A549 (cell line): ENCODE measurements at regions not wholly inside any gene's neighbourhood (a gene's known extent, or its start where the extent isn't known, plus 50 kb on each side); places are given as distances from the start of the nearest gene placed in this dataset.

Experiments
- ATAC-seq, 2 experiments: fragments of 200-7000 bp in 1 of 2; fragments of >200 bp in 1 of 2; cut with Nextera tagmentation in 1 of 2; cut with Tn5 transposase in 1 of 2; 3 replicates each; pipeline versions ENCODE4 v1.8.0 to v1.9.1; 2018 to 2020; ENCODE audit warnings: mild to moderate bottlenecking in 1 of 2, moderate library complexity in 1 of 2
- CTCF ChIA-PET: fragments of 300-600 bp; sonication (Branson Sonifier 250); formaldehyde crosslinking; extraction: SDS; loops from one replicate; lab custom pipeline; 2021; ENCODE audit warnings: antibody characterized with exemption, inconsistent platforms; lab: Yijun Ruan, JAX
- POLR2A ChIA-PET: fragments of 350-600 bp; formaldehyde crosslinking; extraction: SDS; loops from one replicate; lab custom pipeline; 2021; ENCODE audit warnings: antibody characterized with exemption, inconsistent platforms; lab: Yijun Ruan, JAX
- DNase-seq, 2 experiments: peaks; one replicate each; pipeline versions ENCODE4 v3.0.0 to v3.0.0-alpha.2; 2011 to 2016; ENCODE audit warnings: low read depth in 1 of 2, low spot score in 1 of 2
- FAIRE-seq: peaks from 2 replicates; lab custom pipeline; 2011; peaks lifted over from hg19 to GRCh38; lab: Jason Lieb, UNC
- H3K27ac ChIP-seq, 2 experiments: fragments of >200 bp; sonication (Bioruptor Twin); formaldehyde crosslinking; 3 replicates each; pipeline ENCODE4 v1.5.1; 2016 to 2017
- H3K4me1 ChIP-seq: fragments of >200 bp; sonication (Bioruptor Twin); formaldehyde crosslinking; 3 replicates; pipeline ENCODE4 v1.6.1; 2016
- H3K4me2 ChIP-seq: fragments of >200 bp; sonication (Bioruptor Twin); formaldehyde crosslinking; 3 replicates; pipeline ENCODE4 v1.6.1; 2016
- H3K4me3 ChIP-seq: fragments of >200 bp; sonication (Bioruptor Twin); formaldehyde crosslinking; 3 replicates; pipeline ENCODE4 v1.5.1; 2016
- H3K9me3 ChIP-seq: fragments of >200 bp; sonication (Bioruptor Twin); formaldehyde crosslinking; 3 replicates; pipeline ENCODE4 v1.6.1; 2016
- BHLHE40 ChIP-seq: IDR thresholded peaks from 2 replicates; pipeline ENCODE4 v1.6.1; 2012; ENCODE audit warnings: low read depth, low read length, inconsistent platforms
- CBX2 ChIP-seq: fragments of 200-600 bp; sonication (generic); IDR thresholded peaks from 2 replicates; pipeline ENCODE4 v1.6.1; 2016; ENCODE audit warnings: low read depth, mild to moderate bottlenecking, borderline replicate concordance
- CEBPB ChIP-seq, 2 experiments: fragments of >200 bp in 1 of 2; sonication (Bioruptor Twin) in 1 of 2; formaldehyde crosslinking in 1 of 2; IDR thresholded peaks; 2 replicates each; pipeline ENCODE4 v1.6.1; 2012 to 2016
- CHD4 ChIP-seq: fragments of 200-600 bp; sonication (generic); IDR thresholded peaks from 2 replicates; pipeline ENCODE4 v1.6.1; 2016; ENCODE audit warnings: antibody characterized with exemption, mild to moderate bottlenecking, borderline replicate concordance
- CTCF ChIP-seq: fragments of >200 bp; sonication (Bioruptor Twin); formaldehyde crosslinking; IDR thresholded peaks from 3 replicates; pipeline ENCODE4 v1.5.1; 2016
- FOSB ChIP-seq: fragments of 250-450 bp; sonication (Bioruptor Pico); IDR thresholded peaks from 2 replicates; pipeline ENCODE4 v1.5.0; 2020; ENCODE audit warnings: mild to moderate bottlenecking, moderate library complexity
- GATA3 ChIP-seq: IDR thresholded peaks from 2 replicates; pipeline ENCODE4 v1.6.1; 2012; ENCODE audit warnings: borderline replicate concordance
- HOXB5 ChIP-seq: fragments of 250-450 bp; sonication (Bioruptor Pico); IDR thresholded peaks from 2 replicates; pipeline ENCODE4 v1.5.0; 2020; ENCODE audit warnings: mild to moderate bottlenecking, moderate library complexity
- JUNB ChIP-seq: fragments of >200 bp; sonication (Bioruptor Twin); formaldehyde crosslinking; IDR thresholded peaks from 2 replicates; pipeline ENCODE4 v1.6.1; 2016
- MAX ChIP-seq: IDR thresholded peaks from 2 replicates; pipeline ENCODE4 v1.6.1; 2012
- MYC ChIP-seq: IDR thresholded peaks from 2 replicates; pipeline ENCODE4 v1.6.1; 2012; ENCODE audit warnings: mild to moderate bottlenecking, inconsistent platforms, low read length, improper control_type of control experiment, borderline replicate concordance
- RARB ChIP-seq: fragments of 250-450 bp; sonication (Bioruptor Pico); IDR thresholded peaks from 2 replicates; pipeline ENCODE4 v1.8.0; 2021; ENCODE audit warnings: mild to moderate bottlenecking, moderate library complexity
- RCOR1 ChIP-seq: fragments of 150-350 bp; IDR thresholded peaks from 2 replicates; pipeline ENCODE4 v1.6.1; 2014; ENCODE audit warnings: antibody characterized with exemption, low read length, low read depth
- RFX5 ChIP-seq: fragments of 450-650 bp; IDR thresholded peaks from 2 replicates; pipeline ENCODE4 v1.7.1; 2014; ENCODE audit warnings: antibody characterized with exemption, mild to moderate bottlenecking, moderate library complexity
- RNF2 ChIP-seq: fragments of 200-600 bp; sonication (generic); IDR thresholded peaks from 2 replicates; pipeline ENCODE4 v1.6.1; 2016; ENCODE audit warnings: low read depth, mild to moderate bottlenecking, antibody characterized with exemption, moderate library complexity, borderline replicate concordance
- SMC3 ChIP-seq: fragments of >200 bp; sonication (Bioruptor Twin); formaldehyde crosslinking; IDR thresholded peaks from 3 replicates; pipeline ENCODE4 v1.6.1; 2018; ENCODE audit warnings: inconsistent platforms
- TP53 ChIP-seq: fragments of 250-450 bp; sonication (Bioruptor Pico); IDR thresholded peaks from 2 replicates; pipeline ENCODE4 v1.5.0; 2021; ENCODE audit warnings: mild to moderate bottlenecking, moderate library complexity
- WGBS: methylation state at CpG from one replicate; pipeline ENCODE4 v1.1.6; 2017; ENCODE audit errors: missing lambda C conversion rate; 5-methylcytosine and 5-hydroxymethylcytosine counted together
- TF ChIP-seq, protein P1 (sequence below): fragments of >200 bp; sonication (Bioruptor Twin); formaldehyde crosslinking; IDR thresholded peaks from 2 replicates; pipeline ENCODE4 v1.6.1; 2016
- TF ChIP-seq, protein P2 (sequence below): fragments of 250-450 bp; sonication (Bioruptor Pico); IDR thresholded peaks from 2 replicates; pipeline ENCODE4 v1.5.0; 2021; ENCODE audit warnings: mild to moderate bottlenecking, moderate library complexity, borderline replicate concordance

- H3K9me3 ChIP-seq = no peaks in the 10 kb centered on the region
- no peak for ATAC-seq
- POLR2A ChIA-PET = no interaction called here
- WGBS = 78% methylated on average over 3 of the region's 3 CpGs
- no peak overlapping the region for H3K4me2 ChIP-seq
- CTCF ChIA-PET = interaction anchor here (1.2 to 2.5 kb wide), 3 partner anchors 26 to 56 kb away, joined by 3 to 14 read pairs (median 7); no protein-coding TSS in a partner anchor
- H3K4me3 ChIP-seq = no peak overlapping the region
- no peaks in the 10 kb centered on the region for H3K4me1 ChIP-seq
- DNase-seq = no peak
- FAIRE-seq = no peak
- H3K27ac ChIP-seq = no peak overlapping the region
- TF ChIP-seq CTCF = no peak
- TF ChIP-seq, protein P1, sequence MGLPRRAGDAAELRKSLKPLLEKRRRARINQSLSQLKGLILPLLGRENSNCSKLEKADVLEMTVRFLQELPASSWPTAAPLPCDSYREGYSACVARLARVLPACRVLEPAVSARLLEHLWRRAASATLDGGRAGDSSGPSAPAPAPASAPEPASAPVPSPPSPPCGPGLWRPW = no peak
- TF ChIP-seq TP53 (CRISPR knock-in tag) = no peak
- no peak for TF ChIP-seq RNF2
- no peak for TF ChIP-seq JUNB
- no peak for TF ChIP-seq CBX2
- no peak for TF ChIP-seq MAX
- no peak for TF ChIP-seq RFX5
- TF ChIP-seq HOXB5 (CRISPR knock-in tag) = no peak
- TF ChIP-seq SMC3 = no peak
- no peak for TF ChIP-seq CHD4
- TF ChIP-seq, protein P2, sequence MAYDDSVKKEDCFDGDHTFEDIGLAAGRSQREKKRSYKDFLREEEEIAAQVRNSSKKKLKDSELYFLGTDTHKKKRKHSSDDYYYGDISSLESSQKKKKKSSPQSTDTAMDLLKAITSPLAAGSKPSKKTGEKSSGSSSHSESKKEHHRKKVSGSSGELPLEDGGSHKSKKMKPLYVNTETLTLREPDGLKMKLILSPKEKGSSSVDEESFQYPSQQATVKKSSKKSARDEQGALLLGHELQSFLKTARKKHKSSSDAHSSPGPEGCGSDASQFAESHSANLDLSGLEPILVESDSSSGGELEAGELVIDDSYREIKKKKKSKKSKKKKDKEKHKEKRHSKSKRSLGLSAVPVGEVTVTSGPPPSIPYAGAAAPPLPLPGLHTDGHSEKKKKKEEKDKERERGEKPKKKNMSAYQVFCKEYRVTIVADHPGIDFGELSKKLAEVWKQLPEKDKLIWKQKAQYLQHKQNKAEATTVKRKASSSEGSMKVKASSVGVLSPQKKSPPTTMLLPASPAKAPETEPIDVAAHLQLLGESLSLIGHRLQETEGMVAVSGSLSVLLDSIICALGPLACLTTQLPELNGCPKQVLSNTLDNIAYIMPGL = no peak
- no peak for TF ChIP-seq BHLHE40
Measured at GRCh38 chr15:92770641-92771040, 115.1 kb upstream of the FAM174B start.

GRCh38 chr15:92772061-92772460, 116.5 kb upstream of the FAM174B start:
- 85% methylated on average over 9 of the region's 9 CpGs for WGBS
- TF ChIP-seq FOSB (CRISPR knock-in tag) = no peak
- TF ChIP-seq RCOR1 = no peak
- TF ChIP-seq GATA3 = no peak
- TF ChIP-seq, protein P2 = no peak
- no peak for TF ChIP-seq CEBPB (IDR thresholded peaks at IDR 0.05)
- no peak for TF ChIP-seq MYC
- TF ChIP-seq RARB = no peak
- POLR2A ChIA-PET = interaction anchor here (0.5 kb wide), 1 partner anchor 25 kb away, joined by 4 read pairs; no protein-coding TSS in a partner anchor
- no peak; a peak in 1 of 6 replicates for ATAC-seq
- H3K27ac ChIP-seq = no peak overlapping the region
- no peaks in the 10 kb centered on the region for H3K4me1 ChIP-seq
- H3K4me2 ChIP-seq = no peak overlapping the region
- H3K9me3 ChIP-seq = no peaks in the 10 kb centered on the region
- no peak overlapping the region for H3K4me3 ChIP-seq
- CTCF ChIA-PET = interaction anchor here (0.6 to 2.5 kb wide), 4 partner anchors 9 to 250 kb away, joined by 3 to 14 read pairs (median 3); no protein-coding TSS in a partner anchor
- no peak for DNase-seq
- FAIRE-seq = no peak
